H1 (cell line): ENCODE measurements at regions not wholly inside any gene's neighbourhood (a gene's known extent, or its start where the extent isn't known, plus 50 kb on each side); places are given as distances from the start of the nearest gene placed in this dataset.

Source experiments
- EP300 ChIP-seq, 2 experiments: IDR thresholded peaks; 1 replicate in 1 of 2; 2 replicates in 1 of 2; pipeline ENCODE4 v1.6.1; 2011 to 2012; ENCODE audit warnings: low read depth in 2 of 2, low read length in 2 of 2, mild to moderate bottlenecking in 2 of 2, borderline replicate concordance in 1 of 2, inconsistent platforms in 1 of 2, moderate library complexity in 1 of 2
- POLR2A ChIP-seq, 2 experiments: IDR thresholded peaks; 1 replicate in 1 of 2; 2 replicates in 1 of 2; pipeline ENCODE4 v1.6.1; 2011; ENCODE audit warnings: low read depth in 2 of 2, low read length in 2 of 2, mild to moderate bottlenecking in 2 of 2; ENCODE audit errors: control extremely low read depth in 1 of 2
- SP1 ChIP-seq: IDR thresholded peaks from 2 replicates; pipeline ENCODE4 v1.6.1; 2011; ENCODE audit warnings: low read depth, low read length
- TAF1 ChIP-seq: IDR thresholded peaks from 2 replicates; pipeline ENCODE4 v1.6.1; 2011; ENCODE audit warnings: mild to moderate bottlenecking, low read depth, low read length
- TCF12 ChIP-seq: IDR thresholded peaks from 2 replicates; pipeline ENCODE4 v1.6.1; 2011; ENCODE audit warnings: low read depth, mild to moderate bottlenecking, low read length
- TF ChIP-seq, protein P1 (sequence below), 3 experiments: IDR thresholded peaks; 1 replicate in 2 of 3; 2 replicates in 1 of 3; pipeline versions ENCODE4 v1.5.1 to v1.6.1; 2011; ENCODE audit warnings: low read length in 3 of 3, mild to moderate bottlenecking in 3 of 3, inconsistent platforms in 2 of 3, low read depth in 1 of 3, moderate library complexity in 1 of 3; ENCODE audit not compliant: insufficient read depth in 1 of 3; ENCODE audit errors: control extremely low read depth in 1 of 3

DNA sequence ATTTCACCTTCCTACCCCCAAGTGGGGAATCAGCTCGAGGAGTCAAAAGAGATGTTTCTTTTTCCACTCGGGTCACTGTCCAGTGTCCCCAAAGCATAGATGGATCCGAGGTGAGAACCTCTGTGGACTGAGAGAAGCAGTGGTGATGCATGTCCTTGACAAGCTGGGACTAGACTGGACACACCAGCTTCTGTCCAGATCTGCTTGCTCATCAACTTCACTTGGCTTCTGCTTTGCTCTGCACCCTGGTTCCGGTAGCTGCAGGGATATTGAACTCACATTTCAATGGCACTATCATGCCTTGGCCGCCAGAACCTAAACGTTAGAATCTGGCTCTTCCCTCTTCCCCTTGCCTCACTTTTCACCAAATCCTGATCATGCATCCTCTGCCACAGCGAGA lies 50.3 kb upstream of the CXCL12 start:
- TF ChIP-seq POLR2A (IDR thresholded peaks at IDR 0.05; ENCODE audit: control extremely low read depth in 1 of 2, low read depth in 2 of 2, low read length in 2 of 2) (no peak), TCF12 (no peak), EP300 (IDR thresholded peaks at IDR 0.05; ENCODE audit: borderline replicate concordance in 1 of 2, low read depth in 2 of 2, low read length in 2 of 2) (no peak), TAF1 (no peak), SP1 (no peak)
- TF ChIP-seq, protein P1, sequence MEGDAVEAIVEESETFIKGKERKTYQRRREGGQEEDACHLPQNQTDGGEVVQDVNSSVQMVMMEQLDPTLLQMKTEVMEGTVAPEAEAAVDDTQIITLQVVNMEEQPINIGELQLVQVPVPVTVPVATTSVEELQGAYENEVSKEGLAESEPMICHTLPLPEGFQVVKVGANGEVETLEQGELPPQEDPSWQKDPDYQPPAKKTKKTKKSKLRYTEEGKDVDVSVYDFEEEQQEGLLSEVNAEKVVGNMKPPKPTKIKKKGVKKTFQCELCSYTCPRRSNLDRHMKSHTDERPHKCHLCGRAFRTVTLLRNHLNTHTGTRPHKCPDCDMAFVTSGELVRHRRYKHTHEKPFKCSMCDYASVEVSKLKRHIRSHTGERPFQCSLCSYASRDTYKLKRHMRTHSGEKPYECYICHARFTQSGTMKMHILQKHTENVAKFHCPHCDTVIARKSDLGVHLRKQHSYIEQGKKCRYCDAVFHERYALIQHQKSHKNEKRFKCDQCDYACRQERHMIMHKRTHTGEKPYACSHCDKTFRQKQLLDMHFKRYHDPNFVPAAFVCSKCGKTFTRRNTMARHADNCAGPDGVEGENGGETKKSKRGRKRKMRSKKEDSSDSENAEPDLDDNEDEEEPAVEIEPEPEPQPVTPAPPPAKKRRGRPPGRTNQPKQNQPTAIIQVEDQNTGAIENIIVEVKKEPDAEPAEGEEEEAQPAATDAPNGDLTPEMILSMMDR (IDR thresholded peaks at IDR 0.05; ENCODE audit: control extremely low read depth in 1 of 3, insufficient read depth in 1 of 3, low read depth in 1 of 3, low read length in 3 of 3), result no peak
